Astrocyte of the hippocampus (primary cell): ENCODE measurements at regions not wholly inside any gene's neighbourhood (a gene's known extent, or its start where the extent isn't known, plus 50 kb on each side); places are given as distances from the start of the nearest gene placed in this dataset.

ENCODE experiments used
- DNase-seq: peaks from one replicate; pipeline ENCODE4 v3.0.0; 2011; ENCODE audit warnings: low read depth, low spot score

DNA sequence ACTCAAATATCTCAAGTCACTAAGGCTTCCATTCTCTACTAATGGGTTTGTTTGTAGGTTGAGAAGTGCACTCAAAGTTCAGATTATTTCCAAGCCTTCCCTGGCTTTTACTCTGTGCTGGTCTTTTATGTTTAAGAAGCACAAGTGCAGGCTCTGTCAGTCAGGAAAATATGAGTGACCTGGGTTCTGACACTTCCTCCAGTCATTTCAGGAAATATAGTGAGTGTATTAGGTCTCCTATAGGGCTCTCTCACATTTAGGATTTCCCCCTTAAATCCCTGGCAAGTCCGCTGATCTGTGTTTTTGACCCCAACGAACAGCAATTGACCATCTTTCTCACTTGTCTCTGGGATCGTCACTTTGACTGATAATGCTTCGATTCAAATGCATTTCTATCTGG, 210.2 kb downstream of the ARPP21 start:
- DNase-seq = no peak

DNA sequence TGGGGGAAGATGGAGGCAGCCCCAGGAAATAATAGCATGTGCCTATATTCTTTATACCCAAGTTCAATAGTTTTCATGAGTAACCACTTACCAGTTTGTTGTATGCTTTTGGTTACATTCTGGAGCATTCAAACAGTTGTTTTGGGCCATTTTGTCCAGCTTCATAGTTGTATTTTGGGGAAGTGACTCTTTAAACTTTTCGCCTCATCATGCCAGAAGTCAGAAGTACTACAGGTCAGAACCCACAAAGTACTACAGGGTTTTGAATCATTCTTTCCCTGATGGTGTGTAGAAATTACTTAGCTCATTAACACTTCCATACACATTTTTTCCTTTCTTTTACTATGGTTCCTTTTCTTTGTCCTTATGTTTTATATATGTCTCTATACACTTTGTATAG, 210.6 kb downstream of the ARPP21 start:
- DNase-seq = no peak

GRCh38 chr3:35857004-35857403, 217.7 kb downstream of the ARPP21 start:
- DNase-seq = no peak

- DNase-seq = no peak
These were observed 222.7 kb downstream of the ARPP21 start for GRCh38 chr3:35862057-35862456.

DNA sequence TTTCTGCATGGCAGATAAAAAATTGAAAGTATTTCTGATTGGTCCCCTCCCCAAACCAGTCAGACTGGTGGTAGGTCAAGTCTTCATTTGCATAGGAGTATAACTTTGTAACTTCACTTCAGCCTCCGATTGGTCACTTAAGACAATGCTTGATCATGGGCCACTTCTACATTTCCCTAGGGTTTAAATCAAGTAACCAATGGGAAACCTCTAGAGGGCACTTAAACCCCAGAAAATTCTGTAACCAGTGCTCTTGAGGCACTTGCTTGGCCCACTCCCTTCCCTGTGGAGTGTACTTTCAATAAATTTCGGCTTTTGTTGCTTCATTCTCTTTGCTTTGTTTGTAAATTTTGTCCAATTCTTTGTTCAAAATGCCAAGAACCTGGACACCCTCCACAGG, 225.5 kb downstream of the ARPP21 start:
- DNase-seq = no peak

DNA sequence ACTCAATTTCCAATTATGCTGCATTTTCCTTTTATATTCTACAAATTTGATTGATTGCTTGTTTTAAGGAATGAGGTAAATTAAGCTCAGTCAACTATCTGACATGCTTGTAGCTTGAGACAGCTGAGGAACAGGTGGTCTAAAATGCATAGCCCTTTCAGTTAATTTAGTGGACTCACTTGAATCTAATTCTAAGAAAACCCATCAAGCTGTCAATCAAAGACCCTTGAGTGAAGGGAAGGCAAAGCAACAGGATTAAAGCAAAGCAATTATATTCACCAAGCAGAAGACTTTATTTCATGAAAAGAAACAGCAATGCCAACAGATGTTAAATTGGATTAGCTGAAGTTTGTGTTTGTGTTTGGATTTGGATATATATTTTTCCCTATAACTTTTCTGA, 228.5 kb downstream of the ARPP21 start:
- no peak for DNase-seq

DNA sequence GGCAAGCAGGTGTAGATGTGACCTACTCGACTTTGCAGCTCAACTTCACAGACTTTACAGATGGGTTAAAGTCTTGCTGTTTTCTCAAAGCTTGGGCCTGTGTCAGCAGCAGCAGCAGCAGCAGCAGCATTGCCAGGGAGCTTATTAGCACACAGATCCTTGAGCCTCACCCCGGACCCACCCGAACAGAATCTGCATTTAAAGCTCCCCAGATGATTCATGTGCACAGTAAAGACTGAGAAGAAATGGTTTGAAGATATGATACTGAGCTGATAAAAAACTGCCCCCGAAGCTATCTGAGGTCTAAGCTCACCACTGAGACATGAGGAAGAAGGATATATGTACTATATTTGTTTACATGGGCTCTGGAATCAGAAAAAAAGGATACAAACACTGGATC, 231.7 kb downstream of the ARPP21 start:
- no peak for DNase-seq

DNA sequence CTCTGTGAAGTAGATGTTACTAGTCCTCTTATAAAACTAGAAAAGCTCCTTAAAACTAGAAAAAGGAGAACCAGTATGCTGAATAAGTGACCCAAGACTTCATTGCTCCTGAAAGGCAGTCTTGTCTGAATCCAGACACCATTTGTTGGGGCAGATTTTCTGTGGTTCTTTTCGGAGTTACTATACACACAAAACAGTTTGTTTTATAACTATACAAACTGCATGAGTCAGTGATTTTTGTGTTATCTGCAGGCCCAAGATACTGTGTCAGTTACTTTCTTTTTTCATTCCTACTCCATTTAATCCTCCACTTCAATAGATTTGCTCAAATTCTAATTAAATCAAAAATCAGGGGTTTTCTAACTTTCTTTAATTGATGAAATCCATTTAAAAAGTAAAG, 244.6 kb downstream of the ARPP21 start:
- no peak for DNase-seq

DNA sequence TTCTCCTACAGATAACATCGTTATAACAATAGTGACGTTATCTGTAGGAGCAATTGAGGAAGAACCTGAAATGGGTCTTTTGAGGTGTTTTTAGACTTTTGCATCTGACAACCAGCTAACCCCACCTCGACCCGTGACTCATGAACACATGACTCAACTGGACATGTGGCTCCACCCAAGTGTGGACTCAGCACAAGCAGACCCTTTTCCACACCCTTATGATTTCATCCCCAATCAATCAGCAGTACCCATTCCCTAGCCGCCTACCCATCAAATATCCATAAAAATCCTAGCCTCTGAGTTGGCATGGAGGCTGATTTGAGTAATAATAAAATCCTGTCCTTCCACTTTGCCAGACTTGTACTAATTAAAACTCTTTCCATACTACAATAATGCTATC, 255.4 kb downstream of the ARPP21 start:
- no peak for DNase-seq

DNA sequence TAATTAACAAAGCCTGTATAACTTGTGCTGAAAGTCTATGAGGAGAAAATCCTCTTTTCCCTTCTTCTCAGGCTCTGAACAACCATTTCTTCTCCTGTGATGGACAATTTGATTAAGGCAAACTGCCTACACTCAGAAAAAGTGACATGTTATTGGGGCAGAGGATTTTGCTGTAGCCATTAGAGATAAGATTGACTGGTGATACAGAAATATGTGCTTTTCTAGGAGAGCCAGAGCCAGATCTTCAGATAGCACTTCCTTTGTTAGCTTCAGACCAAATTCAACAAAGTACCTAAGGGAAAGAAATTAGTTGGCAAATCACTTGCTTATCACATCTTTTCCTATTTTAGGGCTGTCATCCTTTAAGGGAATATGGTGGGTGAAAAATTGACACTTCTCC, 259.9 kb downstream of the ARPP21 start:
- DNase-seq = no peak

DNA sequence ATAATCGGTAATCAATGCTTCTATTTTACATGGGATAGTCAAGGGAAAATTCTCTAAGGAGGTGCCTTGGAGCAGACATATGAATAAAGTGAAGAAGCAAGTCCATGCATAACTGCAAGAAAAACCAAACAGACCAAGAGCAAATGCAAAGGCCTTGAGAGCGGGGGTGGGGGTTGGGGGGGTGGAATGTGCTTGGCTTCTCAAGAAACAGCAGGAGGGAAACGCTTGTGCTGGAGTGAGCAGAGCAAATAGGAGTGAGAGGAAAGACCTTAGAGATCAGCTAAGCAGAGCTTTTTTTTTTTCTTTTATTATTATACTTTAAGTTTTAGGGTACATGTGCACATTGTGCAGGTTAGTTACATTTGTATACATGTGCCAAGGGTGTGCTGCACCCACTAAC, 260.8 kb downstream of the ARPP21 start:
- no peak for DNase-seq

GRCh38 chr3:35908366-35909232, 269.3 kb downstream of the ARPP21 start:
- DNase-seq = peak; percentile 89

DNA sequence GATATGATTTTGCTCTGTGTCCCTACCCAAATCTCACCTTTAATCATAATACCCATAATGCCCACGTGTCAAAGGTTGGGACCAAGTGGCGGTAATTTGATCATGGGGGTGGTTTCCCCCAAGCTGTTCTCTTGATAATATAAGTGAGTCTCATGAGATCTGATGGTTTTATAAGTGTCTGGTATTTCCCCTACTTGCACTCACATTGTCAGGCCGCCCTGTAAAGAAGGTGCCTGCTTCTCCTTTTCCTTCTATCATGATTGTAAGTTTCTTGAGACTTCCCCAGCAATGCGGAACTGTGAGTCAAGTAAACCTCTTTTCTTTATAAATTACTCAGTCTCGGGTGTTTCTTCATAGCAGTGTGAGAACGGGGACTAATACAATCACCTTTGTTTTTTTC, 279.8 kb downstream of the ARPP21 start:
- no peak for DNase-seq

GRCh38 chr3:35921718-35922117, 282.4 kb downstream of the ARPP21 start:
- no peak for DNase-seq

DNA sequence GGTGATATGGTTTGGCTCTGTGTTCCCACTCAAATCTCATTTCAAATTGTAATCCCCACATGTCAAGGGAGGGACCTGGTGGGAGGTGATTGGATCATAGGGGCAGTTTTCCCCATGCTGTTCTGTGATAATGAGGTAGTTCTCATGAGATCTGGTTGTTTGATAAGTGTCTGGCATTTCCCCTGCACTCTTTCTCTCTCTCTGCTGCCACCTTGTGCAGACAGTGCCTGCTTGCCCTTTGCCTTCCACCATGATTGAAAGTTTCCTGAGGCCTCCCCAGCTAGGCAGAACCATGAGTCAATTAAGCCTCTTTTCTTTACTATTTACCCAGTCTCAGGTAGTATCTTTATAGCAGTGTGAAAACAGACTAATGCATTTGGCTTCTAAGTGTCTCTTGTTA, 284.7 kb downstream of the ARPP21 start:
- peak; percentile 59 for DNase-seq

- DNase-seq = no peak
These were observed 288.1 kb downstream of the ARPP21 start for GRCh38 chr3:35927441-35927840.

DNA sequence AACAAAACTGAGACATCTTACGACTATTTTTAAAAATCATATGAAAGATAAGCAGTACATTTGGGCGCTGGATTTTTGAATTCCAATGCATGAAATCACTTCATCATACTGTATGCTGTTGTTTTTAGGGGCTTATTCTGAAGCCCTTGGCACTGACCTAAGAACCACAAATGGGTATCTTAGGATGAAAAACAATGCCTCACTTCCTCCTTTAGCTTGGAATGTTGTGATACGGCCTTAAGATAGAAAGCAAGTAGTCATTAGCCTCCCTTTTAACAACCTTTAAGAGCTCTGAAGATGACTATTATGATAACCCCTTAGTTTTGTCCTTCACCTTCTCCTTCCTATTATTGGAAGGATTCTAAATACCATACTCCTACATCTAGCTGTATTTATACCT, 289.8 kb downstream of the ARPP21 start:
- DNase-seq = no peak

DNA sequence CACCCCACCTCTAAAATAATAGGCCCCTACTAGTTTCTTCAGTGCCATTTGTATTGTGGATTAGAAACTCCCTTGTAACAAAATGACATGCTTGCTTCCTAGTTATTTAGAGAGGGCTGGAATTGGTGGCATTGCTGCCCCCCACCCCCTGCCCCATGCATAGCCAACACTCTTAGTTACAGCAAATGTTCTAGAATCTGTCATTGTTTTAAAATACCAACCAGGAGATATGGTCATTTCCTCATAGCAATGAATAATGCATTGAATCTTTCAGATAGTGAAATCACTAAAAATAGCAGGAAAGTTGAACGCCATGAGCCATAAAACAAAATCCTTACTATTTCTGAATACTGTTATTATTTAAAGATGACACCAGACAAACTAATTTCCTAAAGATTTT, 292.5 kb downstream of the ARPP21 start:
- no peak for DNase-seq

- DNase-seq = peak; percentile 89
These were observed 293.7 kb downstream of the ARPP21 start for GRCh38 chr3:35932995-35933394.

DNA sequence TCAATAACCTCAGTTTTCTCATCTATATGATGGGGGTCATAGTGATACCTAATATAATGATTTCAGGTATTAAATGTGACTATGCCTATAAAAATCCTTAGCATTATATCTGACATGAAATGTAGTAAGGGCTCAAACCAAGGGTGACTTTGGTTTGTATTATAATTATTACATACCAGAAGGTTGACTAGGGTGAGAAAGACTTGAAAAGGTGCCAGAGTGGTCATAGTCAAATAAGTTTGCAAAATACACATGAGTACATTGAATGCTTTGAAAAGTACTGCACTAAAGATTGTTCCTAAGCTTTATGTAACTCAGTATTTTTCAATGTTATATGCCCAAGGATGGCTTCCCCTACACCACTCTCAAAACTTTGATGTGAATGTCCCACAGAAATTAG, 297.2 kb downstream of the ARPP21 start:
- DNase-seq = peak; percentile 58

- peak; percentile 11 for DNase-seq
These were observed 305.8 kb downstream of the ARPP21 start for GRCh38 chr3:35944926-35945710.

- peak; percentile 53 for DNase-seq
These were observed 307.0 kb downstream of the ARPP21 start for GRCh38 chr3:35946121-35946853.
